ENCODE measurements at regions not wholly inside any gene's neighbourhood (a gene's known extent, or its start where the extent isn't known, plus 50 kb on each side); places are given as distances from the start of the nearest gene placed in this dataset.
"Not testable (repeated sequence)": the region's sequence is repeated elsewhere in the genome, so short reads cannot be mapped to it uniquely, and the experiment has no call there.

DNA sequence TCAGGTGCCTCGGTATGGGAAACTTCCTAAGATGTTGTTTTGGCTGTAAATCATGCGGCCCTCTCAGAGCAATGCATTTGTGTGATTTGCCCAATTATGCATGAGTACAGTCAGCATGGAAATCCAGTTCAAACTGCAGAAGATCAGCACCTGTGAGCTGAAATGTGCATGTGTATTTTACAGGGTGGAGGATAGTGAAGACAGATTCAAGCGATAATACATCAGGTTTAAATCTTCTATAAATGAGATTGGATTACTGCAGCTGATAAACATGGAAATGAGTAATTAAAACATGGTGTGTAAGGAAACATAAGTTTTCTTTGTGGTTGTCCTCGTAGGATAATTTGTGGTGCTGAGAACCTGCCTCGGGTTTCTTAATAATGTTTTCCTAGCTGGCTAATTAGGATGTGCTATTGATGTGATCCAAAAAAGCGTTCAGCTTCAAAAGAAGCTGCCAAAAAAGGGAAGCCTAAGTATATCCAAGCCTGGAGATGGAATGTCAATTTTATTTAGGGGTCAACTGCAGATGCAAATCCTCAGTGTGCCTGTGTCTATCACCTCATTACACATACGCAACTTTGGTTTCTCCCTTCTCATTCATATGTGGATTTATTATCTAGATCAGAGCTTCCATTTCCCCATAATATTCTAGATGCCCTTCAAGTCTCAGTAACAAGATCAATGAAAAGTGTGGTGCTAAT lies 117.1 kb upstream of the CCDC28A start:
- in situ Hi-C loops (cut with MboI; ENCODE audit: low sequenced_read_pairs), result no loop called here

DNA sequence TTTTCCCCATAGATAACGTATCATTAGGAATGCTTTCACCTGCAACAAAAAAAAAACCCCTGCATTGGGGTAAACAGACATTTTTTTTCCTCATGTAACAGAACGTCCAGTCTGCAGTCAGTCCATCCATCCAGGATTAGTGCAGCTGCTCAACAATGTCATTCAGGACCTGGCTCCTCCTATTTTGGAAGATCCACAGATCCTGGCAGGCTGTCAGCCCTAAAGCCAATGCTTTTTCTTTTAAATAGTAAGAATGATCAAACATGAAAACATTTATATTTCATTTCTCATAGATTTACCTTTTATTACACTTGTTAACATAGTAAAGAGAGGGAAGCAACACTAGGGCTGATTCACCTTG lies 116.5 kb upstream of the CCDC28A start:
- in situ Hi-C loops (cut with MboI; ENCODE audit: low sequenced_read_pairs), result no loop called here

DNA sequence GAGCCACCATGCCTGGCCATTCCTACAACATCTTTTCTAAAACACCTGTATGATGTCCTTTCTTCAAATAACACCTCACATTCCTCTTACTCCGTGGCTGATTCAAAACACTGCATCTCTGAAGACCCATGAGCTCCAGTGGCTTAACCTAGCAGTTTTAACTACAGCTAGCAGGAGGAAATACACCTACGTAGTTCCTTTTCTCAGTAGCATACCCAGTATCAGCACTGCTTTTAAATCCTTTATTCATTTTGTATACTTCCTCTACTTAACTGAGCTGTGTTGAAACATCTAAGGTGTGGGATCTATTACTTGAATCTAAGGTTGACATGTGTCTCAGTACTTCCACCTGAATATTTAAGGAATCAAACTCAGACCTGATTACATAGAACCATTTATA lies 113.6 kb upstream of the CCDC28A start:
- in situ Hi-C loops (cut with MboI; ENCODE audit: low sequenced_read_pairs), result no loop called here

DNA sequence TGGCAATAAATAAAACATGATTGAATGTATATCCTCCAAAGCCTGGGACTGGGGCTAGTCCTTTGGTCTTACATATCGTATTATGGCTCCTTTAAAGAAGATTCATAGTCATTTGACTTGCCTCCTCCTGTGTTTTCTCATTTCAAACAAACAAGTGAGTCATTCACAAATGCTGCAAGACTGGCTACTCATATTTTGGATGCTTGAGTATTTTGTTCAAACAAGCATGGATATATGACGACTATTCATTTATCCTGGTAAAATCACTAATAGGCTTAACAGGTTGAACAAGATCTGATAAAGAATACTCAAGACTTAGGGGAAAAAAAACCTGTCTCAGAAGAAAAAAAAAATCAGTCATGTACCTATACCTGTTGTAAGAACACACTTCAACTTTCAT lies 111.1 kb upstream of the CCDC28A start:
- in situ Hi-C loops (cut with MboI; ENCODE audit: low sequenced_read_pairs), result no loop called here

DNA sequence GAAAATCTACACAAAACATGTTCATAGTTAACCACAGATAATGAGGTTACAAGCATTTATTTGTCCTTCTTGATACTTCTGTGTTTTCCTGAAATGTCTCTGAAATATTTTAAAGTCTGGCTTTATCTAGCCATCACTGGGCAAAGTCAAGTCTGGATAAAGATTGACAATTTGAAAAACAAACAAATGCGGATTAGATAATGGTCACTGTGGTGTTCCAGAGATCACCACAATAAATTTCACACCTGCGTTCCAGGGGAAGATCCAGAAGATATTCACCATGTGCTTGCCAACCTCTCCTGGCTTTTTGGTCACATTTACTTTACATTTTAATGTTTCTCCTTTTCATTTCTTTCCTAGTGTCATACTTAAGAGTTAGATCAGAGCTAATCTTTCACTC lies 109.7 kb upstream of the CCDC28A start:
- in situ Hi-C loops (cut with MboI; ENCODE audit: low sequenced_read_pairs), result no loop called here

DNA sequence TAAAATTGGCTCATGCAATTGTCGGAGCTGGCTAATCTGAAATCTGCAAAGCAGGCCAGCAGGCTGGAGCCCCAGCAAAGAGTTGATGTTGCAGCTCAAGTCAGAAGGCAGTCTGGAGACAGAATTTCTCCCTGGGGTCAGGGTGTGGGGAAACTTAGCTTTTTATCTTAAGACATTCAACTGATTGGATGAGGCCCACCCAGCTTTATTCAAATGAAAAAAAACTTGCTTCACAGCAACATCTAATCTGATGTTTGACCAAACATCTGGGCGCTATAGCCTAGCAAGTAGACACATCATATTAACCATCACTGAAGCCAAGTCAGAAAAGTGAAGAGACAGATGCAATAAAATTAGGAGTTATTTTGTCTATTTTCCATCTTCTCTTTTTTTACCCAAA lies 108.8 kb upstream of the CCDC28A start:
- in situ Hi-C loops (cut with MboI; ENCODE audit: low sequenced_read_pairs), result no loop called here

DNA sequence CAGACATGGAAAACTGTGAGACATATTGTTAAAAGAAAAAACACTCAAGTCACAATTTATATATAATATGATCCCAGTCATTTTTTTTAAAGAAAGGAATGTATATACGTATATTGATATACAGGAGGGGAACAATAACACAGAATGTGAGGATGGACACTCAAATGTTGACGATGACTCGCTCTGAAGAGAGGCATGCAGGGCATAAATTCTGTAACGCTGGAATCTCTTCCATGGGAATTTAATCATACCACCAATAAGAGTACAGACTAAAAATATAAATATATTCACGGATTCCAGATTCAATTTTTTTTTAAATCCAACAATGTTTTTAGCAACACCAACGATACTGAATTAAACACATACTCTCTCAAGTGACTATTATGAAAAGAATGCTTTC lies 106.9 kb upstream of the CCDC28A start:
- in situ Hi-C loops (cut with MboI; ENCODE audit: low sequenced_read_pairs), result no loop called here

DNA sequence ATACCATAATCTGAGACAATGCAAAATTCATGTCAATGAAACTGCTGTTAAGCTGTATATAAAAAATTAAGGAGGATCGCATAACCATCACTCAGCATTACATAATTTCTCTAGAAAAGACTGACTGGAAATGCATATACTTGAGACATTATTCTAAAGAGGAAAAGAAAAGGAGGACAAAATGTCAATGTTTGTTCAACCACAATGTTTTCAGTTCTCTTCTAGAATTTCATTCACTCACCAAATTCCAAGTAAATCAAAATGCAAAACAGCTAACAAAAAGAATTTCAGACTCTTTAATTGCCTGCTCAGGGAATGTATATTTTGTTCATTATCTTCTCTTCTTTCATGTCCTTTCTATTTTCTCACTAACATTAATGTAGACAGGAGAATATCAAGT lies 106.2 kb upstream of the CCDC28A start:
- in situ Hi-C loops (cut with MboI; ENCODE audit: low sequenced_read_pairs), result no loop called here

DNA sequence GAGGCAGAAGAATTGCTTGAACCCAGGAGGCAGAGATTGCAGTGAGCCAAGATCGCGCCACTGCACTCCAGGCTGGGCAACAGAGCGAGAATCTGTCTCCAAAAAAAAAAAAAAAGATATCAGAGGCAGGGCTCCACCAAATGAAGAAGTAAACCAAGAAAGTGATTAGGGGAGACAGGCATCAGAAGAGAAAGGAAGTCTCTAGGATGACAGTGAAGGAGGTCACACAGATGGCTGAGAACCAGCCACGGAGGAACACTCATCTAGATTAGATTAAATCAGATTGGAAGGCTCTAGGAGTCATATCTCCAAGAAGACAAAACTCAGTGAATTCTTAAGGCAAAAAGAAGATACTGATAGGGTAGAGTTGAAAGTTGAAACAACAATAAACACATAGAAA lies 102.2 kb upstream of the CCDC28A start:
- in situ Hi-C loops (cut with MboI; ENCODE audit: low sequenced_read_pairs), result no loop called here

DNA sequence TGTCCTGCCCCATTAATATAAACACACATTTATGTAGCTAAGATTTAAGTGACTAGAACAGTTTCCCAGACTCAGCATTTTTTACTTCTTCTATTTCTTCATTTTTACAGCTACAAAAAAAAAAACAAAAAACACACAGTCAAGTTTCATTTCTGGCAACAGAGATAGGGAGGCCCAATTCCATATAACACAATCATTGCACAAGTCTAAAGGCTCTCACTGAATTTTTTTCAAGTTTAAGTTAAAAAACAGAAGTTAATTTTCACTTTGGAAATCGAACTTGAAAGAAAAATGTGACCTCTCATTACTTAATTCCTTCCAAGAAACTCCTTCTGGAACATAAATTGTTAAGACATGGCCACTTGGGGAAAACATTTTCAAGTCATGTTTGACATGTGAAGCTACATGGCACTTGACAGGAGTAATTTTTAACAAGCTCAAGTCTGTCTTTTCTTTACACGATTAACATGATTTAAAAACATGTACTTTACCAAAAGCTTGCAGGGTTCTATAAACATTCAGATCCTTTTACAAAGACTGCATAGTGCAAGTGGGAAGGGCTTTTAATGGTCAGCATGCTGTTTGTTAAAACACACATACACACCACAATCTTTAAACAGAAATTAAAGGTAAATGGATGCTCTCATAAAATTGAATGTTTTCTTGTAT lies 100.1 kb upstream of the CCDC28A start:
- in situ Hi-C loops (cut with MboI; ENCODE audit: low sequenced_read_pairs), result no loop called here

DNA sequence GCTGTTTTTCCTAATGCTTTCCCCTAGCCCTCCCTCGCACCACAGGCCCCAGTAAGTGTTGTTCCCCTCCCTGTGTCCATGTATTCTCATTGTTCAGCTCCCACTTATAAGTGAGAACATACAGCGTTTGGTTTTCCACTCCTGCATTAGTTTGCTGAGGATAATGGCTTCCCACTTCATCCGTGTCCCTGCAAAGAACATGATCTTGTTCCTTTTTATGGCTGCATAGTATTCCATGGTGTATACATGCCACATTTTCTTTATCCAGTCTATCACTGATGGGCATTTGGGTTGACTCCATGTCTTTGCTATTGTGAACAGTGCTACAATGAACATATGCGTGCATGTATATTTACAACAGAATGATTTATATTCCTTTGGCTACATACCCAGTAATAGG lies 99.1 kb upstream of the CCDC28A start:
- in situ Hi-C loops (cut with MboI; ENCODE audit: low sequenced_read_pairs), result not testable (repeated sequence)

DNA sequence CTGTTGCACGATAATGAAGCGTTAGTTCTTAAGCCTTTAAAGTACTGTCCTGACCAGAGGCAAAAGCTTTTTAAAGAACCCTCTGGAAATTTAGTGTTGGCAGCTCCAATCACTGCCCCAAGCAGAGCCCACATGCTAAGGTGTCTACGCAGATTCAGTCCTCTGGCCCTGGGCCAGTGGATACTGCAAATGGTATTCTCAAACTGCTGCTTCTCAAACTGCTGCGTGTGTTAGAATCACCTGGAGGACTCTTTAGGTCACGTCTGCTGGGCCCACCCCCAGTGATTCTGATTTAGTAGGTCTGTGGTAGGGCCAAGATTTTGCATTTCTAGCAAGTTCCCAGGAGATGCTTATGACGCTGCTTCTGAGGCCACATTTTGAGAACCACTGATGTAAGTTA lies 96.0 kb upstream of the CCDC28A start:
- in situ Hi-C loops (cut with MboI; ENCODE audit: low sequenced_read_pairs), result no loop called here

DNA sequence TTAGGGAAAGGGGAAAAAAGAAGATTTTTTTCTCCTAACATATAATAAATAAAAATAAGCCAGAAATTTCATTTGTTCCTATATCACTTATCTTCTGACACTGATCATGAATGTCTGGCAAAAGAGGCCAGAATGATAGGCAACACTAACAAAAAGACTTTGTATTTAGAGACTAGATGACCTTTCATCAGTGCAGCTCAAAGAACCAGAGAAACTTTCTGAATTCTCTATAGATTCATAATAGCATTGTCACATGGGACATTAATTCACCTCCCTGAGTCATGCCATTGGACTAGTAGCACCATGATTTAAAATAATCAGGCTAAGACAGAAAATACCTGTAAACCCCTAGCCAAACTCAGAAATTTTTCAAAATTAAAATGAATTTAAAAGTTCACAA lies 95.4 kb upstream of the CCDC28A start:
- in situ Hi-C loops (cut with MboI; ENCODE audit: low sequenced_read_pairs), result no loop called here

DNA sequence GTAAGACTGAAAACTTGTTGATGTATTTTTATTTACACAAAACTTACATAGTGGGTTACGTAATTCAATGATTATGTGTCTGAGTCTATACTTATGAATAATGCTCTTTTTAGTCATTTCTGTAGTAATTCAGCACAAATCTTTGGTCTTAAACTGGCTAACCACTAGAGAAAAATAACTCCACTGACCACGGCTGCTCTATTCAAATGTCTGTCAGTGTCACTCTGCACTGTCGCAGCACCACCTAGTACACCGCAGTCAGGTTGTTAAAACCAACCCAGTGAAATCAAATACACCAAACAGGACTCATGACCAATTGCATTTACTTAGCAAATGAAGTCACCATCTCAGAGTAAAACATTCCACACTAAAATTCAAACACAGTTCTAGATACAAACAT lies 93.5 kb upstream of the CCDC28A start:
- in situ Hi-C loops (cut with MboI; ENCODE audit: low sequenced_read_pairs), result no loop called here

DNA sequence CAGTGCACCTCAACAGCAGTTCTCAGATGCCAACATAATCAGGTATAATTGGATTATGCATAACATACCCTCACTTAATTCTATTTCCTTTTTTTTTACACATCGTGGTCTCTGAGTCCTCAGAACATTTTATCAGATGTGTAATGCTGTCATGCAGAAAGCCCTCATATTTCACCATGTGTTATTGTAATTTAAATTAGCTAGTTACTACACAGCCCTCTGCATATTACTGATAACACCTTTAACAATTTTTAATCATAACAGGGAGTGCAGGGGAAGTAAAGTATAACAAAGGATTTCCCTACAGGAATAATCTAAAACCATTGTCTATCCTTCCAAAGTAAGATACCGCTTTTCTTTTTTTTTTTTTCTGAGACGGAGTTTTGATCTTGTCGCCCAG lies 91.9 kb upstream of the CCDC28A start:
- in situ Hi-C loops (cut with MboI; ENCODE audit: low sequenced_read_pairs), result no loop called here

DNA sequence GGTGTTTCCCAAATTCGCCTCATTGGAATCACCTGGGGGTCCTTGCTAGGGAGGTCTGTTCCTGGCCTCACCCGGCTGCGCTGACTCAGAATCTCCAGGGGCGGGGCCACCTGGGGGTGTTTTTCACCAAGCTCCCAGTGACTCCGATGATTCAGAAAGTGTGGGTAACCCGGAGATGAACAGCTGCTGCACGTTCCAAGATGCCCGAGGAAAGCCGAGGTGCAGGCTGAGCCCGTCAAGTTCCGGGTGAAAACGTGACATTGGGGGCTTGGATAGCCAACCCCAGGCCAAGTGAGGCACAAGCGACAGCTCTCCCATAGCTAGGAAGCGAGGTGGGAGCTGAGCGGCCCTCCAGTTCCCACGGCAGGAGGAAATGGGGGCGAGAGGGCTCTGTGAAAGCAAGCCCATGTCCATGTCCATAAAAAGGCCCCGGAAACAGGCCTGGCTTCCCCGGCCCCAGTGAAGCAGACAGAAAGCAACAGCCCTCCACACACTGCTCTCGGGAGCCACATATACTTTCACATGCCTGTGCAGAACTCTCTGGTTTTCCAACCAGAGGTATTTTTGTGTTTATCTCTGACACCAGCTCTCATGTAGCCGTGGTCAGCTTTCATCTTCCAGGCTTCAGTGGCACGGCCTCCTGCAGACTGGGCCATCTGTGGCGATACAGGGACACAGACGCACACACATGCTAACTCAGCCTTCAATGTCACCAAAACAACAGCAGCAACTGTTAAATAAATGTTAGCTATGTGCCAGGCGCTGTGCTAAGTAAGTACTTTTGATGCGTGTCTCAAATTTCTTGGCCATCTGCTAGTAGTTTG lies 90.7 kb upstream of the CCDC28A start:
- in situ Hi-C loops (cut with MboI; ENCODE audit: low sequenced_read_pairs), result no loop called here

DNA sequence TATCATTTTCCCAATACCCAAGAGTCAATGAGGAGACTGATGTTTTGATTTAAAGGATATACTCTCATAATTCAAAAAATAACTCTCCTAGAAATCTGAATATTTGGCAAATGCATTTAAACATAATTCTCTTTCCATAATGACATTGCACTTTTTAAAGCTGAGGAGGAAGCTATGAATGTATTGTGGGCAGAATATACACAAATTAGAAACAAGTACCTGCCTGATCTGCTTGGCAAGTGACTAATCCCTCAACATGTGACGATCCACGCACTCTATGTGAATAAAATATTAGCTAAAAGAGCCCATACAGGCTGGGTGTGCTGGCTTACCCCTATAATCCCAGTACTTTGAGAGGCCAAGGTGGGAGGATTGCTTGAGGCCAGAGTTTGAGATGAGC lies 88.3 kb upstream of the CCDC28A start:
- in situ Hi-C loops (cut with MboI; ENCODE audit: low sequenced_read_pairs), result no loop called here

DNA sequence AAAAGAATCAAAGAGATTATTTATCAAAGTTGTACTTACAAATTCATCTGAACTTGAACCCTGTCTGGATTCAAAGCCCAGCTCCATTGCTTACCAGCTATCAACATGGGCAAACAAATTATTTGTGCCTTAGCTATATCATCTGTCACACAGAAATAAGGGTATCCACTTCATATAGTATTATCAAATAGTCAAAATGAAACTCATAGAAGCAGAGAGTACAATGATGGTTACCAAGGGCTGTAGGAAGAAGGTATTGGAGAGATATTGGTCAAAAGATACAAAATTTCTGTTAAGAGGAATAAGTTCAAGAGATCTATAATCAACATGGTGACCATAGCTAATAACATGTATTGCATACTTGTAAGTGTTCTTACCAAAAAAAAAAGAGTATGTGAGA lies 87.8 kb upstream of the CCDC28A start:
- in situ Hi-C loops (cut with MboI; ENCODE audit: low sequenced_read_pairs), result no loop called here

DNA sequence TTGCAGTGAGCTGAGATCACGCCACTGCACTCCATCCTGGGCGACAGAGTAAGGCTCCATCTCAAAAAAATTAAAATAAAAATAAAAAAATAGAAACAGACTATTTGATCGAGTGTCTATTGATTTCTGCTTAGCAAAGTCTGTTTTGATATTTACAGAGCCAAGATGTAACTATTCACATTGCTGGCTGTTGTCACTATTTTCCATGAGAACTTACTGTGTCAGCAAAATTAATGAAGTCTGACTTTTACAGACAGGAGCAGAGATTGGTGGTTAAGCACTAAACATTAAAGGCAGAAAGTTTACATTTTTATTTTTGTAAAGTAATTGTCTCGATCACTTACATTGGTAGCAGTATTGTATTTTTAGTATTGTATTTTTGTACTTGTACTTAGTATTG lies 85.0 kb upstream of the CCDC28A start:
- in situ Hi-C loops (cut with MboI; ENCODE audit: low sequenced_read_pairs), result no loop called here

DNA sequence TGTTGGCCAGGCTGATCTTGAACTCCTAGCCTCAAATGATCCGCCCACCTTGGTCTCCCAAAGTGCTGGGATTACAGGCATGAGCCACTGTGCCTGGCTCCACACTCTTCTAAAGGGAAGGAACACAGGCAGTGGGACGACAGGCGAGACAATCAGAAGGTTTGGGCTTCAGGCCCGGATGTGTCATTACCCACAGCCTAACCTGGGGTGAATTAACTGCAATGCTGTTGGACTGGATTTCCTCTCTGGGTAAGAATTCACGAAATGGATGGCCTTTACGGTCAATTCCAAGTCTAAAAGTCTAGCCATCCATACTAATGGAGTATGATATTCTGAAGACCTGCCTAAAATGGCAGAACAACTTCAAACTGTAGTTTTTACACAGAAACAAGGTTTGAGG lies 83.7 kb upstream of the CCDC28A start:
- in situ Hi-C loops (cut with MboI; ENCODE audit: low sequenced_read_pairs), result no loop called here

DNA sequence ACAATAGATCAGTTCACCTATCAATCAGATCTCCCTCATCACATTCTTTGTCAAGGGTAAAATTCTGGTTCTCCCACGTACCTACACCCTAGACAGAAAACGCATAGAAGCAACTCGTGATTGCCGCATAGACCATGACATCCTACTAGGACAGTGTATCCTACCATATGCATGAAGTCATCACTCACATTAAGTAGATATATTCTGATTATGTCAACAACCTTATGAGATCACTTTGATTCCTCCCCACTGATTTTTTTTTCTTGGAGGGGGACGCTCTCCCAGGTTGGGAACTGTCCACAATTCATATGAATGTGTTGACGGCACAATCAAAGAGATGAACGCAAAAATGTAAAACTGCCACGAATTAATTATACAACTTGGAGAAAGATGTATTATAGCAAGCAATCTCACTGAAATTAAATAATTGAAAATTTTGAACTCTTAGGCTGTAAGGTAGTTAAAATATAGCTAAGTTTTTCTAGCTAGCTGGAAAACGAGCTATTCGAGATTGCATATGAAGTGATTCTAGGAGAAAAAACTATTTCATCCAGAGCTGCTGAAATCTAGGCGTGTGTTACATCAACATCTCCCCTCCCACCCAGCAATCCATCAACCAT lies 82.5 kb upstream of the CCDC28A start:
- in situ Hi-C loops (cut with MboI; ENCODE audit: low sequenced_read_pairs), result no loop called here

DNA sequence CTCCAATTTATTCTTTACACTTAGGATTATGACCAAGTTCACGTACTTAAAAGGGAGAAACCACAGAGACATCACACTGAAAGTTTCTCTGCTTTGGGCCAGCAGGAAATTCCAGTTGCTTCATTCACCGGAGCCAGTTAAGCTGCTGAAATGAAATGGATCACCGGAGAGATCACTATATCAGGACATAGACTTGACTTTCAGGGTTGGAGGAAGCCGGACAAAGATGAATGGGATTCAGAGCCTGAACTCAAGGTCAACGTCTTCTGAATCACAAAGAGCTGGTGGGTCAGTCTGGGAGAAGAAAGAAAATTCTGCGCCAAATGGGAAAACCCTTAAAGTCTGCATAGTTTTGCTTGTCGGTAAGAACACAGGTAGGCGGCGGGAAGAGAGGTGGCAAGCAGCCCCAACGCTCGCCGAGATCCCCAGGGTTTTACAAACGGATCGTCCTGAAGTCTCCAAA lies 81.9 kb upstream of the CCDC28A start:
- in situ Hi-C loops (cut with MboI; ENCODE audit: low sequenced_read_pairs), result no loop called here

All from HL-60/S4 treated with phorbol 12-myristate 13-acetate at 8.2 ng/mL for 4 days and 3 days (cell line).